Retina (tissue), 1 donor: ENCODE measurements at regions not wholly inside any gene's neighbourhood (a gene's known extent, or its start where the extent isn't known, plus 50 kb on each side); places are given as distances from the start of the nearest gene placed in this dataset.

Experiments used
- DNase-seq: peaks from one replicate; pipeline ENCODE4 v3.0.0-alpha.2; 2016

GRCh38 chr16:72262711-72263110 is 90.8 kb upstream of the PMFBP1 start:
- DNase-seq: no peak

DNA sequence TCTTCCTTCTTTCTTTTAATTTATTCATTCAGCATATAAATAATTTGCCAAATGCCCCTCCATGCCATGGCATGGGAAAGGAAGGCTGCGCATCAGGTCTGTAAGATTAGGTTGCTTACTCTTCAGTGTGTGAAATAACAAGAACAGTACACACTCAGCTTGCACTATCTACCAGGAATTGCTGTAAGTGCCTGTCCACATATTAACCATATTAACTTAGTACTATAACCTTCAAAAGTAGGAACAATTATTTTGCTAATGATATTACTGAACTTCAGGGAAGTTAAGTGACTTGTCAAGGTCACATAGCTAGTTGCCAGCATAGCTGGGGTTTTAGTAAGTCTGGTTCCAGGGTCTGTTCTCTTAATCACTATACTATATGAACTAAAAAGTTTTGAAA is 89.2 kb upstream of the PMFBP1 start:
- no peak for DNase-seq

- no peak for DNase-seq
These were observed 84.6 kb upstream of the PMFBP1 start for GRCh38 chr16:72256398-72257066.

- no peak for DNase-seq
These were observed 83.8 kb upstream of the PMFBP1 start for GRCh38 chr16:72255786-72256185.

DNA sequence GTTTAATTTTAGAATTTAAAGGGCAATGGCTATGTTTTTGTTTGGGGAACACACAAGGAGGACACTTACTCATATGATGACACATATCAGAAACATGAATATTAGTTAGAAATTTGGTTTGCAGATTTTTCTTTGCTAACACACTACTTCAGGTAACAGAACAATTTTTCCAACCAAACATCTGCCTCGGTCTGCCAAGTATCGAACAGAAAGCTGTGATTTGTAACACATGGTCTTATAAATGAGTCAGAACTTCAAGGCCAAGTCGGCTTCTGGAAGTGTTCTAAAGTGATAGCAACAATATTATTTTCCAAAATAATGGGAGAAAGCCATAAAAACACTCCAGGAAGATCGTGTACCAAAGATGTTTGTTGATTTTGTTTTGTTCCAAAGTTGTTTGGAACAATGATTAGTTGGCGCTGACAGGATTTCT is 75.9 kb upstream of the PMFBP1 start:
- DNase-seq: no peak

GRCh38 chr16:72246423-72246822 is 74.5 kb upstream of the PMFBP1 start:
- DNase-seq: no peak

GRCh38 chr16:72244853-72245252 is 72.9 kb upstream of the PMFBP1 start:
- no peak for DNase-seq

DNA sequence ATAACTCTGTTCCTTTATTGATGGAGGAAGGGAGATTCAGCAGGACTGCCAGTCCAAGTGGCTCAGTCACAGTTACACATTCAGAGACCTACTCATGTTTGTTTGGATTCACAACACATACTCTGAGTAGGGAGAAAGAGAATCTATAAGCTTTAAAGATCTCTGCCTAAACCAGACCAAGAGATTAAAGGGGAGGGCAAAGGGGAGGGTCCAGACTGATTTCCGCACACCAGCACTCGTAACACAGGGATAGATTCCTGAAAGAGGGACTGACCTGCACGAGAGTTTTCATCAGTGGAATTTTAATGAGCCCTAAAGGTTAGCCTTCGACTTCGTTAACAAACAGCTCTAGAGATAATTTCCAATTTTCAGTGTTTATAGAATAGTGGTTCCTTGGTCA is 71.7 kb upstream of the PMFBP1 start:
- DNase-seq: no peak

DNA sequence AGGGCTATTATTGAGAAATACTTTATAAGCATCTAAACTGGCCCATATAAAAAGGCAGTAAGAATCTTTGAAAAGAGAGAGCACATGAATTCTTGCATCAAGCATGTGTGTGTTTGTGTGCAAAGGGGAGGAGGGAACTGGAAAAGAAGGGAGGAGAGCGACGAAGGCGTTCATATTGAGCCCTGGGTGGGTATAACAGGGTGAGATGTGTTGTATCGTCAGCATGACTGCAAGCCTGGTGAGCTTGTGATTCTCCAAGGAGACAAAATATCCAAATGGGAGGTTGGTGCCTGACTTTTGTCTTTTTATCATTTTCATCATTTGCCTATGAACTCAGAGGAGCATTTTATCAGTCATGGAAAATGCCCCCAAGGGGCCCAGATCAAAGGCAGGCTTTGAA is 70.8 kb upstream of the PMFBP1 start:
- peak; percentile 30 for DNase-seq

GRCh38 chr16:72241930-72242329 is 70.0 kb upstream of the PMFBP1 start:
- DNase-seq: peak; percentile 76

- no peak for DNase-seq
These were observed 69.1 kb upstream of the PMFBP1 start for GRCh38 chr16:72241008-72241407.

DNA sequence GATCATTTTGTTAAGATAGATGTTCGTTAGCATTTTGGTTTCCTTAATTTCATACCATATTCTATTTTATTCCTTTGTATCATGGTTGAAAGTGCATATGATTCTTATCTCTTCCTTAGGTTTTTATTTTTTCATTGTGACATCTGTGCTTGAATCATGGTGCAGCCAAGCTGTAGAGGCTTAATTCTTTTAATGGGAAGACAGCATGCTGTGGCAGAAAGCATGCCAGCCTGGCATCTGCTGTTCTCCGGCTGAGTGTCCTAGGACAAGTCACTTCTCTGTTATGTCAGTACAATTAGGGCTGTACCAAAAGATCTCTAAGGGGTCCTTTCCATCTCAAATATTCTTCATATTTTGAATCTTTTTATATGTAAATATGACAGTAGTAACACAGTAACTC is 68.5 kb upstream of the PMFBP1 start:
- DNase-seq: no peak

DNA sequence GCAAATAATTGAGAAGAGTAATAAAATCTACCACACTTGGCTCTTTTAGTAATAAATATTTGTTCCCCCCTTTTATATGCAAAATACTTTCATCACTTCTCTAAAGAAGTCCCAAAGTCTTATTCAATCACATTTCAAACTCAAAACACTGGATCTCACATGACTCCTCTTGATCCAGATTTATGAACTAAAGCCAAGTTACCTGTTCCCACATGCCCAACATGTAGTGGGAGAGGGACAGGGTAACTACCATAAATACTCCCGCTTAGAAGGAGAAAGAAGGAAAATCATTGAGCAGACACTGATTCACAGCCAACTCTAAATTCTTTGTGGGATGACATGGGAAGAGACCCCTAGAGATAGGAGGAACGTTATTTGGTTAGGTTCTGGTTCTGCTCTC is 64.9 kb upstream of the PMFBP1 start:
- DNase-seq: no peak

- DNase-seq: no peak
These were observed 62.4 kb upstream of the PMFBP1 start for GRCh38 chr16:72234387-72234786.

DNA sequence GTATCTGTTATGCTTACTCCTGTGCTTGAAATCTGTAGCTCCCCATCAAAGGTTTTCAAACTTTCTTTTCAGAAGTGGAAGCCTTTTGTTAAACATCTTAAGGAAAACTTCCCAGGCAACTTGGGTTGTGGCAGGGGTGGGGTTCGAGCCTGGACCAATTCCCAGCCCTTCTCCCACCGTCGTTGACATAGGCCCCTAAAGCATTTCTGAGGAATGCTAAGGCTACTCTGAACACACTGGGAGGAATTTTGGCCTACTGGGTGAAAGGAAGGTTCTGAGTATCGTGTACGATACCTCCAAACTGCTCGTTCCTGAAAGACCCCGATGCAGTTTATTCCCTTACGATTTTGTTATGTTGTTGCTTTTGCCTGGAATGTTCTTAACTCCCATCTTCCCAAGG is 56.1 kb upstream of the PMFBP1 start:
- no peak for DNase-seq

- DNase-seq: peak; percentile 58
These were observed 54.2 kb upstream of the PMFBP1 start for GRCh38 chr16:72226136-72226535.

DNA sequence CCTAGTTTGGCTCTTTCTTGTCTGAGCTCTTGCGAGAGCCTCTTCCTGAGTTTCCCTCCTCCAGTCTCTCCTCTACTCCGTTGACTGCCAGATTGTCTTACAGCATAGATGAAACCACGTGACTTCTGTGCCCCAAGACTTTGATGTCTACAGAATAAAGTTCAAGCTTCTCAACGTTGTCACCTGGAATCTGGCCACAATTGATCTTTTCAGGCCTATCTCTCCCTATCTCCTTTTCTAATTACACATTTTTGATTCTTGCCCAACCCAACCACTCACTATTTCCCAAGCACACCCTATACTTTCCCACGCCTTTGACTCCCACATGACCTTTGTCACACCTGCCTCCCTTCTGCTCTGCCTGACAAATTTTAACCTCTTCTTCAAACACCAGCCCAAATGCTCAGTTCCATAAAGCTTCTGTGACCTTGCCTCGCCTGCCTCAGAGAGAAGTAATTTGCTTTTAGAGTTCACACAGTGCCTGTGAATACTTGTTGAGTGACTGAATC is 52.4 kb upstream of the PMFBP1 start:
- no peak for DNase-seq

DNA sequence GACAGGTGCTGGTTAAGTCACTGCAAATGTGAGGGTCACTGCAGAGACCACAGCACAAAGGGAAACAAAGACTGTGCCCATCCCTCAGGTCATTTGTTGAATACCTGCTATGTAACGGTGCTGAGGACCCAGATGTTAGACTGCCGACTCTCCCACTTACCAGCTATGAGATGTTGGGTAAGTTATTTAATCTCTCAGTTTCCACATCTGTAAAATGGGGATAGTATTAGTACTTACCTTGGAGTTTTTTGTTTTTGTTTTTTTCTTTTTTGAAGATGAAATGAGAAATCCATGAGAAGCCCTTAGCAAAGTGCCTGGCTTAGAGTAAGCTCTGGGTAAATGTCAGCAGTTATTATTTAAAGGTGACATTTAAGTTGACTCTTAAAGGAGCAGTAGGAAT is 50.5 kb upstream of the PMFBP1 start:
- no peak for DNase-seq
